SU-DHL-6 (cell line): ENCODE measurements at regions not wholly inside any gene's neighbourhood (a gene's known extent, or its start where the extent isn't known, plus 50 kb on each side); places are given as distances from the start of the nearest gene placed in this dataset.

Source experiments
- CTCF ChIP-seq: fragments of 200-600 bp; sonication (generic); IDR thresholded peaks from one replicate; pipeline ENCODE4 v1.5.1; 2017; ENCODE audit warnings: antibody characterized with exemption, mild to moderate bottlenecking, low read length, moderate library complexity; ENCODE audit not compliant: insufficient read depth, poor library complexity, severe bottlenecking
- EZH2phosphoT487 ChIP-seq: fragments of 200-600 bp; sonication (generic), shearing (Covaris generic); conservative IDR thresholded peaks from 2 replicates; pipeline ENCODE4 v1.6.1; 2018; ENCODE audit warnings: mild to moderate bottlenecking, antibody characterized with exemption, low read length, moderate library complexity, mixed read lengths

- TF ChIP-seq CTCF (no peak), EZH2phosphoT487 (no peak)
These were observed 507.0 kb downstream of the TTLL7 start for GRCh38 chr1:83491930-83492329.
